HEK293 (cell line): ENCODE measurements at regions not wholly inside any gene's neighbourhood (a gene's known extent, or its start where the extent isn't known, plus 50 kb on each side); places are given as distances from the start of the nearest gene placed in this dataset.

Source experiments
- CTCF ChIP-seq: fragments of 450-650 bp; formaldehyde crosslinking; IDR thresholded peaks from 2 replicates; pipeline ENCODE4 v1.5.1; 2016; ENCODE audit warnings: missing biosample characterization, missing genetic modification characterization
- PRDM4 ChIP-seq: fragments of 450-650 bp; formaldehyde crosslinking; IDR thresholded peaks from 2 replicates; pipeline ENCODE4 v1.5.1; 2017; ENCODE audit warnings: missing biosample characterization, missing genetic modification characterization
- RBAK ChIP-seq: fragments of 450-650 bp; formaldehyde crosslinking; IDR thresholded peaks from 2 replicates; pipeline ENCODE4 v1.5.1; 2016; ENCODE audit warnings: missing biosample characterization, missing genetic modification characterization
- REST ChIP-seq: fragments of 450-650 bp; formaldehyde crosslinking; IDR thresholded peaks from 2 replicates; pipeline ENCODE4 v1.5.1; 2016; ENCODE audit warnings: missing biosample characterization, missing genetic modification characterization
- ZBTB6 ChIP-seq: fragments of 450-650 bp; formaldehyde crosslinking; IDR thresholded peaks from 2 replicates; pipeline ENCODE4 v1.5.1; 2017; ENCODE audit warnings: missing biosample characterization, missing genetic modification characterization
- ZNF362 ChIP-seq: fragments of 450-650 bp; formaldehyde crosslinking; IDR thresholded peaks from 2 replicates; pipeline ENCODE4 v1.5.1; 2016; ENCODE audit warnings: missing biosample characterization, missing genetic modification characterization
- ZNF501 ChIP-seq: fragments of 450-650 bp; formaldehyde crosslinking; IDR thresholded peaks from 2 replicates; pipeline ENCODE4 v1.5.1; 2016; ENCODE audit warnings: missing biosample characterization, missing genetic modification characterization
- ZNF639 ChIP-seq: fragments of 450-650 bp; formaldehyde crosslinking; IDR thresholded peaks from 2 replicates; pipeline ENCODE4 v1.5.1; 2016; ENCODE audit warnings: missing biosample characterization, missing genetic modification characterization
- ZNF660 ChIP-seq: fragments of 450-650 bp; IDR thresholded peaks from 2 replicates; pipeline ENCODE4 v1.5.1; 2018; ENCODE audit warnings: missing biosample characterization, mild to moderate bottlenecking, missing genetic modification characterization
- ZNF704 ChIP-seq: fragments of 450-650 bp; formaldehyde crosslinking; IDR thresholded peaks from 2 replicates; pipeline ENCODE4 v1.5.1; 2016; ENCODE audit warnings: missing biosample characterization, missing genetic modification characterization
- ZSCAN30 ChIP-seq: fragments of 450-650 bp; IDR thresholded peaks from 2 replicates; pipeline ENCODE4 v1.5.1; 2018; ENCODE audit warnings: missing biosample characterization, mild to moderate bottlenecking, missing genetic modification characterization, moderate library complexity

GRCh38 chr13:61777899-61778298 is 362.2 kb upstream of the PCDH20 start:
- TF ChIP-seq CTCF (tag by site-specific recombination) (no peak), RBAK (tag by site-specific recombination) (no peak), ZNF639 (tag by site-specific recombination) (no peak), ZSCAN30 (tag by site-specific recombination) (no peak), ZBTB6 (tag by site-specific recombination) (no peak), REST (tag by site-specific recombination) (no peak), ZNF660 (tag by site-specific recombination) (no peak), ZNF362 (tag by site-specific recombination) (no peak), ZNF704 (tag by site-specific recombination) (no peak), PRDM4 (no peak), ZNF501 (tag by site-specific recombination) (no peak)
